Right kidney (tissue), 1 donor: ENCODE measurements at regions not wholly inside any gene's neighbourhood (a gene's known extent, or its start where the extent isn't known, plus 50 kb on each side); places are given as distances from the start of the nearest gene placed in this dataset.
A peak's percentile ranks its signal among the peaks of the same experiment; 100 is the strongest.

ENCODE experiments used
- DNase-seq: peaks from one replicate; pipeline ENCODE4 v3.0.0-alpha.2; 2016

DNA sequence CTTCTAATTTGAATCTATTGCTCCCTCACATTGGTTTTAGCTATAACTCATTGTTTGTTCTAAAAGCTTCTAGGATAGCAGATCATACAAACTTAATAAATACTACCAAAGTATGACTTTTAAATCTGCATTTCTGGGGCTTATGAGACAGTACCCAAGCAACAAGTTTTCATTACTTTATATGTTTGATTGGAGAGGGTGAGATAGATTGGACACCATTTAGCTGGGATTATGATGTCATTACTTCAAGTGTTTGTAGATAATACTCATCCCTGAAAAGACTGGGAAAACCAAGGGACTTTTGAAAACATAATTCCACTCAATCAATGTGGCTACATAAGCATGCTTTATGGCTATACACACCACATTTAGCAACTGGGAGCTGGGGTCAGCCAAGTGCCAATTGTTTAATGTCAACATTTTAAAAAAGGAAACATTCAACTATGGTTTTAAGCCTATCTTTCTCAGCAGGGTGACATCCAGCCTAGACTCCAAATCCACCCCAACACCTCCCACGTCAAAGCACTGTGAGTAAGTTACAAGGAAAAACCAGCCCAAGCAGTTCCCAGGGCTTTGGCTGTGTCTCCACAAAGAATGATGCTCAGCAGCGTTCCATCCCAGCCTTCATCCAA lies 119.9 kb downstream of the ETAA1 start:
- DNase-seq: no peak

- DNase-seq: no peak
Measured at GRCh38 chr2:67522148-67522547, 125.0 kb downstream of the ETAA1 start.

DNA sequence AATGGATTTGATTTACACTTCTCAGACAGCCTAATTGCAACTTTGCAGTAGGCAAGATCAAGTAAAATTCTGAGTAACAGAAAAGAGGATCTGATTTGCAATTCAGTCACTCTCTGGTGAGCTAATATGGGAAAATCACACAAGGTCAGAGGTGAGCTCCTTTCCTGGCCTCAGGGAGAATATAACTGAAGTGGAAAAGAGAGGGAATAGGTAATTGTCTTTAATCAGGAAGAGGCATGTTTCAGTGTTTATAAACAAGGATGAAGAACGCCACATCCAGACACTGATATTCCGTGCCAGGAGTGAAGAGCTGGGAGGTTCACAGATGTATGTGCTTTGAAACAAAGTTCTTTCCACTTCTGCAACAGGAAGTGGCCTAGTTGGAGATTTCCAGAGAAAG lies 127.1 kb downstream of the ETAA1 start:
- no peak for DNase-seq

DNA sequence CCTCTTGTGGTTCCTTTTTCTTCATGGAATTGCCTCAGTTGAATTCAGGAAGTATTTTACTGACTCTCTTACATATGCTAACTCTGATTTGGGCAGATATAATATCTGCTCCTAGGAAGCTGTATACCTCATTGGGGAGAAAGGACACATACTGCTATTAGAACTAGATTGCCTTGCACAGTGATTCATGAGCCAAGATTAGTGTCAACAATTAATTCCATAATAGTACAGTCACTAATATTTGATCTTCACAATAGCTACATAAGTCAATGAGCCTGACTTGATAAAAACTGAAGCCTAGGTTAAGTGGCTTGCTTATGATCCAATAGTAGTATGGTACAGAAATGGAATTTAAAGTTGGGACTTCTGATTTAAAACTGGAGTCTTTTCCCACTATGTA lies 127.6 kb downstream of the ETAA1 start:
- no peak for DNase-seq

- no peak for DNase-seq
Measured at GRCh38 chr2:67526283-67526682, 129.2 kb downstream of the ETAA1 start.

DNA sequence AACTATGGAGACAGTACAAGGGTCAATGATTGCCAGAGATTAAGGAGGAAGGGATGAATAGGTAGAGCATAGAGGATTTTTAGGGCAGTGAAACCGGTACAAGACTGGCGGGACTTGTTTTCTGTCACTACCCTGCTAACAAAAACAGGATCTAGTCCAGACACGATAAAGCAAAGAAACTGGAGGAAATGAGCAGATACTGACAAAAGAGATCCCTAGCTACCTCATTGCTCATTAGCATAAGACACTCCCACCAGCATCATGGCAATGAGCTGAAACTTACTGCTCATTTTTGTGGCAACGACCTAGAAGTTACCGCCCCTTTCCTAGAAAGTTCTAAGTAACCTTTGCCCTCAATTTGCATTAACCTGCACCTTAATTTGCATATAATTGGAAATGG lies 131.2 kb downstream of the ETAA1 start:
- no peak for DNase-seq

DNA sequence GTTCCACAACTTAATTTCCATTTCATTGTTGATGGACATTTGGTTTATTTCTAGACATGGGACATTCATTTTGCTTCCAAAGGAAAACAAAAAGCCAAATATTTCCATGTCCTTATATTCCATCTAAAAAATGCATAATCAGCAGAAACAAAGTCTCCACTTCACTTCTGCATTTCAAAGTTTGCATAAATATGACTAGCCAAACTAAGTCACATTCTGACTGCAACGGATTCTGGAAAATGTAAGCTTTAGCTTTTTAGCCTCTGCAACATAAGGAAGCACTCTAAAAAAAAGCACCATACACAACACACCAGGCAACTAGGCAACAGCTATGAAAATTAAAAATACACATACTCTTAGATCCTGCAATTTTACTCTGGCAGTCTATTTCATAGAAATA lies 135.3 kb downstream of the ETAA1 start:
- DNase-seq: no peak

DNA sequence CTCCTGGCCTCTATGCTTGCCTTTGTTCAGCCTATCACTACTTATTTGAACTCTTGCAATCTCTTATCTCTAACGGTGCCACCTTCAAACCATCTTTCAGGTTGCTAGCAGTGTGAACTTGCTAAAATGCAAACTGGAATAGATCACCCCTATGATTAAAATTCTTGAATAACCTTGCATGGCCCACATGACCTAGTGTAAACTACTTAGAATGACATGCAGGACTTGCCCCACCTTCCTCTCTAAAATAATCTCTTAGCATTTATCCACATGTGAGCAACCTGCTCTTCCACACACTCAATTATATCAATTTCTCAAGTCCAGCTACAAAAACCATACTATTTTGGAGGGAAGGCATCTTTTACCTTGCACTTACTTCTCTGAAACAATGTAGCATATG lies 137.6 kb downstream of the ETAA1 start:
- DNase-seq: no peak

- DNase-seq: no peak
Measured at GRCh38 chr2:67540962-67541361, 143.8 kb downstream of the ETAA1 start.

DNA sequence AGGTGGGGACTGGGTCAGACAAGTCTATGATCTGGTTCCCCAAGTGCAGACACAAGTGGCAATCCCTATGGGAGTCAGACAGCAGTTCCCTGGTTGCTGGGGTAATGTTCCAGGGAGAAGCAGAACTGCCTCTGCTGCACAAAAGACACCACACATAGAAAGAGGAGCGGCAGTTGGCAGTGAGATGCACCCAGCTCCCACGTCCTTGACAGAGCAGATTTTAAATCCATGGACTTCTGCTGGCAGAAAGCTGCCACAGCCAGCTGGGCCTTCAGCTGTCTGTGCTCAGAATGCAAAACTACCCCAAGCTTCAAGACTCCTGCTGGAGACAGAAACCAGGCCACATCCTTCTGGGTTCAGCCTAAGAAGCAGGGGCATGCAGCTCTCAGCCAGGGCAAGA lies 147.2 kb downstream of the ETAA1 start:
- DNase-seq: no peak

- no peak for DNase-seq
Measured at GRCh38 chr2:67548317-67549201, 151.4 kb downstream of the ETAA1 start.

- DNase-seq: no peak
Measured at GRCh38 chr2:67559156-67559555, 162.0 kb downstream of the ETAA1 start.

GRCh38 chr2:67560771-67561456 lies 163.8 kb downstream of the ETAA1 start:
- no peak for DNase-seq

DNA sequence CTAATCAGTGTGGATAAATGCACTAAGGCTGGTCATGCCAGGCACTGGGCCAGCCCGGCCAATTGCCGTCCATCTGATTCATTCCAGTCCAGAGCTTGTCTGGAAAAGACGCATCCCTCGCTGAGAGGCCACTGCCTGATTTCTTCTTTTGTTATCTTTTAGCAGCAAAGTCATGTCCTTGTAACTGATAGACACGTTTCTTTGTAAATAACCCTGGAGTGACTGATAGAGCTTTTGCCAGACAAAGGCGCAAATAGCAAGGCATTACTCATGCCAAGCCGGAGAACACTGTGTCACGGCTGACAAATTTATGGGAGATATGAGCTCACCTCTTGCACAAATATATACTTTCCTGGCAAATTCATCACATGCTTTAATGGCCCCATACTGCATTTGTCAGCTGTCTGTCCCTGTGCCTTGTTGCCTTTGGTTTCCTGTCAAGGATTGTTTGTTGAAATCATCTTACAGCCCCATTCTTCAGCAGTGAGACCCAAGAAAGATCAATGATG lies 164.4 kb downstream of the ETAA1 start:
- peak; percentile 19 for DNase-seq

- DNase-seq: no peak
Measured at GRCh38 chr2:67564076-67564475, 166.9 kb downstream of the ETAA1 start.

GRCh38 chr2:67564626-67565025 lies 167.5 kb downstream of the ETAA1 start:
- no peak for DNase-seq

DNA sequence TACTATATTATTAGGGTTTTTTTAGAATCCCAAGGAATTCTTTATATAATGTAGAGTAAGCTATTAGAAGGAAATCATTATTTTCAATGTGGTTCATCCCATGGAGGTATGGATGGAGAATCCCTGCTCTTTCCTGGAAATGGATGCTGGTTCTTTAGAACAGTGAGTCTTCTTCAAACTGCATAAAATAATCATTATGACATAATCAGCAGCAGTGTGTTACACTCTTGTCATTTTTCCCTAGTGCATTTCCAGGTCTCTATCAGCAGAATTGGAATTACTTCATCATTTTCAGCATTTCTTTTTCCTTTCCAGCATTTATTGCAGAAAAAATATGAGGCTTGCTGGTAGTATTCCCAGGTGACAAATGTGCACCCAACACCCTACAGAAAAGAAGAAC lies 168.1 kb downstream of the ETAA1 start:
- no peak for DNase-seq

DNA sequence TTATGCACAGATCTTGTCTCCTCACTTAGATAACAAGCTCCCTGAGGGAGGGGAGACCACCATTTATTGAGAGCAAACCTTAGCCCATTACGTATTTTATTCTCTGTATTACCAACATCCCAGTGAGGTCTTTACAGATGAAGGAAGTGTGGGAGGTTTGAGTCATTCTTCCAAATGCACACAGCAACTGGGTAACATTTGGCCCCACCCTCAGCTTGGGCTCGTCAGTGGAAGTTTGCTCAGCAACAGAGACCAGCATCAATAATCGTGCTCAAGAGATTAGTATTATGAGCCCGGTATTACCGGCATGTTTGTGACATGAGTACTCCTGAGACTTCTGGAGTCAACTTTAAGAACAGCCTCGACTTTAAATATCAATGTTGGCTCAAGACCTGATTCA lies 168.6 kb downstream of the ETAA1 start:
- no peak for DNase-seq

- DNase-seq: no peak
Measured at GRCh38 chr2:67566285-67566684, 169.2 kb downstream of the ETAA1 start.

GRCh38 chr2:67566958-67567635 lies 170.0 kb downstream of the ETAA1 start:
- no peak for DNase-seq

DNA sequence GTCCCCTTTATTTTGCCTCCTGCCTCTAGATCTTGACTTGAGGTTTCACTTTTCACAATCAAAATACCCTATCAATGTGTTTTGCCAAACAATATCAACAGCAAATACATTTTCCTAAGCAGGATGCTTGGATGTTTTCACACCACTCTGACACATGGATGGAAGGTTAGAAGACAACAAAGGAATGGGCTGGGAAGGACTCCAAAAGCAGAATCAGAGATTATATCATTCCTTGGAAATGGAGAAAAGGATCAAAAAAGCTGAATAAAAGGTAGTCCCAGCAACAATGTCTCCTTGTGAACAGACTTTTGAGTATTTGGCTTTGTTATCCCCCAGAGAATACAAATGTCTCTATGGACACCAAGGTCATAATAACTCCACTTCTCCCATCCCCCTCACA lies 170.8 kb downstream of the ETAA1 start:
- DNase-seq: no peak

DNA sequence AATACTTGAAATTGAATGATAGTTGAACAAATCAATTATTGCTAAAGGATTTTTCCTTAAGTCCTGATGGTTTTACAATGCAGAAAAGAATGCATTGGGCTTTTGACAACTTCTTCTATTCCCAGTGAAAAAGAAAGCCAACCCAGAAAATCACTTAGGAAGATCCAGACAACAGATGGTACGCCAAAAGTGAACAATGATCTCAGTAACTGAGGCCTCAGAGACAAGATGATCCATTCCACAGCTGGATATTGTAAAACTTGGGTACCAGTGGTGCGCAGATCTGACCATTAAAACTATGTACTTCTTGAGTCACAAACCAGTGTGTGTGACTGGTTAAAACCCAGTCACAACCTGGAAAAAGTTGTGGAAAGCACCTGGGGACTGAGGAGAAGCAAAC lies 173.5 kb downstream of the ETAA1 start:
- no peak for DNase-seq
